CD4-positive, alpha-beta memory T cell (primary cell): ENCODE measurements at regions not wholly inside any gene's neighbourhood (a gene's known extent, or its start where the extent isn't known, plus 50 kb on each side); places are given as distances from the start of the nearest gene placed in this dataset.
A peak's percentile ranks its signal among the peaks of the same experiment; 100 is the strongest.

Experiments
- CTCF ChIA-PET: fragments of 350-600 bp; sonication (Branson Sonifier 250); formaldehyde crosslinking; loops from one replicate; lab custom pipeline; 2021; ENCODE audit warnings: inconsistent platforms; ENCODE audit not compliant: partially characterized antibody; lab: Charles Lee
- POLR2A ChIA-PET: fragments of 350-600 bp; sonication (Branson Sonifier 250); formaldehyde crosslinking; loops from one replicate; lab custom pipeline; 2021; ENCODE audit not compliant: partially characterized antibody; lab: Charles Lee
- DNase-seq, 5 donors: peaks; one replicate each; pipeline versions ENCODE4 v3.0.0 to v3.0.0-alpha.2; 2020 to 2022; ENCODE audit warnings: mixed read lengths in 1 of 5
- H3K27ac ChIP-seq: one replicate; pipeline ENCODE4 v1.7.0; 2013; ENCODE audit warnings: low read depth, low read length
- H3K27me3 ChIP-seq: 2 replicates; pipeline ENCODE4 v1.7.0; 2013; ENCODE audit warnings: mild to moderate bottlenecking, low read length, moderate library complexity; ENCODE audit not compliant: insufficient read depth
- H3K36me3 ChIP-seq: 2 replicates; pipeline ENCODE4 v1.7.0; 2013; ENCODE audit warnings: mild to moderate bottlenecking, low read length, moderate library complexity; ENCODE audit not compliant: insufficient read depth
- H3K4me1 ChIP-seq: 2 replicates; pipeline ENCODE4 v1.7.0; 2013; ENCODE audit warnings: mild to moderate bottlenecking, low read length, moderate library complexity; ENCODE audit not compliant: insufficient read depth
- H3K4me3 ChIP-seq, 2 donors: one replicate each; pipeline ENCODE4 v1.7.0; 2013; ENCODE audit warnings: low read length in 2 of 2, mild to moderate bottlenecking in 1 of 2
- H3K9me3 ChIP-seq, 2 donors: one replicate each; pipeline ENCODE4 v1.7.0; 2013; ENCODE audit warnings: low read length in 2 of 2, control low read depth in 1 of 2; ENCODE audit not compliant: control insufficient read depth in 1 of 2
- H3K27ac Mint-ChIP-seq, 7 donors: one replicate each; pipeline ENCODE4 v1.8.0; 2020 to 2021; ENCODE audit warnings: mixed read lengths in 7 of 7, mild to moderate bottlenecking in 6 of 7, inconsistent platforms in 3 of 7, moderate library complexity in 3 of 7
- H3K27me3 Mint-ChIP-seq, 2 donors: one replicate each; pipeline ENCODE4 v1.8.0; 2020 to 2021; ENCODE audit warnings: mixed read lengths in 2 of 2
- H3K36me3 Mint-ChIP-seq, 2 donors: one replicate each; pipeline ENCODE4 v1.8.0; 2020 to 2021; ENCODE audit warnings: mixed read lengths in 2 of 2, inconsistent platforms in 1 of 2, mild to moderate bottlenecking in 1 of 2
- H3K4me1 Mint-ChIP-seq, 4 donors: one replicate each; pipeline ENCODE4 v1.8.0; 2020 to 2021; ENCODE audit warnings: mixed read lengths in 4 of 4, mild to moderate bottlenecking in 1 of 4
- H3K4me3 Mint-ChIP-seq, 8 donors: one replicate each; pipeline ENCODE4 v1.8.0; 2020 to 2021; ENCODE audit warnings: mixed read lengths in 8 of 8, mild to moderate bottlenecking in 7 of 8, moderate library complexity in 6 of 8, inconsistent platforms in 3 of 8
- H3K9me3 Mint-ChIP-seq, 8 donors: one replicate each; pipeline ENCODE4 v1.8.0; 2020 to 2021; ENCODE audit warnings: mixed read lengths in 8 of 8, mild to moderate bottlenecking in 5 of 8, inconsistent platforms in 3 of 8, moderate library complexity in 1 of 8
- intact Hi-C: fragments of 100-400 bp; cut with micrococcal nuclease; formaldehyde crosslinking; loops from one replicate; pipeline ENCODE4 v1.15.1; 2023

GRCh38 chr2:190802626-190803209, 77.9 kb upstream of the GLS start:
- Histone ChIP-seq H3K27me3 (no peaks in the 10 kb centered on the region), H3K27ac (no peak overlapping the region), H3K36me3 (no peaks in the 10 kb centered on the region), H3K9me3 (no peaks in the 10 kb centered on the region), H3K4me3 (no peak overlapping the region), H3K4me1 (no peaks in the 10 kb centered on the region)
- ChIA-PET CTCF (interaction anchor here (1.0 kb wide), 1 partner anchor 714 kb away, joined by 4 read pairs; no protein-coding TSS in a partner anchor), POLR2A (no interaction called here)
- no peak for DNase-seq
- no peaks in the 10 kb centered on the region for H3K9me3 Mint-ChIP-seq
- H3K36me3 Mint-ChIP-seq, result no peaks in the 10 kb centered on the region
- intact Hi-C loops, result loop anchor here (10.0 kb wide), 1 partner anchor 778 kb away; no protein-coding TSS in a partner anchor
- no peaks in the 10 kb centered on the region for H3K27me3 Mint-ChIP-seq
- H3K4me1 Mint-ChIP-seq, result no peaks in the 10 kb centered on the region
- H3K27ac Mint-ChIP-seq, result no peak overlapping the region
- H3K4me3 Mint-ChIP-seq, result no peak overlapping the region

DNA sequence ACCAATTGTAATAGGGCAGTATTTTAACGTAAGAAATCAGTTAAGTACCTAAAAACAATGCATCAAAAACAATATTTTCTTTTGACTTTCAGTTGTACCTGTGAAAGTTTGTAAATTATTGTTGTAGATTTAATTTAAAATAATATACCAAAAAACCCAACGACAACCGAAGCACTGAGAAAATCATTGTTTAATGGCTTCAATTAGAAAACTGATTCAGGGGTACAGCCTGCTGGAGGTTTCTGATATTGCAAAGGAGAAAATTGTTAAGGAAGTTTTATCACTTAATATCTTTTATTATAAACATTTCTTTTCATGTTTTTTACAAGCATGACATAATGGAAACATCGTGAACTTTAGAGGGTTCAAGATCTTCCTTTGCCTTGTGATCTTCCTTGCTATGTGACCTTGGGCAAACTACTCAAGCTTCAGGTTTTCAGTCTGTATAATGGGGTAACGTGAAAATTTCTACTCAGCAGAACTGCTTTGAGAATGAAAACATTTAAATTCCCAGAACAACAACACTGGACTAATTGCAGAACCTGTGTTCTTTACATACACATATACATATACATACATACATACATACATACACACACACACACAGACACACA, 76.3 kb upstream of the GLS start:
- no peaks in the 10 kb centered on the region for H3K4me1 Mint-ChIP-seq
- peak in 3 of 5 donors; percentile 4 to 23 (median 17) for DNase-seq
- no peaks in the 10 kb centered on the region for H3K9me3 Mint-ChIP-seq

DNA sequence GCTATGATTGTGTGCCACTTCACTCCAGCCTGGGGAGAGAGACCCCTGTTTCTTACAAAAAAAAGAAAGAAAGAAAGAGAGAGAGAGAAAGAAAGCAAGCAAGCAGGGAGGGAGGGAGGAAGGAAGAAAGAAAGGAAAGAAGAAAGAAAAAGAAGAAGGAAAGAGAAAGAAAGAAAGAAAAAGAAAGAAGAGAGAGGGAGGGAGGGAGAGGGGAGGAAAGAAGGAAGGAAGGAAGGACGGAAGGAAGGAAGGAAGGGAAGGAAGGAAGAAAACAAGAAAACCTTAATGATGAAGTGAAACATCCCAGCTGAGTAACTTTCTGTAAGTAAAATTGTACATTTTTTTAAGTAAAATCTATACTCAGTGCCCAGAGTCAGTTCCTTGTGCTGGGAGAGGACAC, 75.5 kb upstream of the GLS start:
- Histone ChIP-seq H3K27ac (no peak overlapping the region), H3K4me1 (no peaks in the 10 kb centered on the region), H3K36me3 (no peaks in the 10 kb centered on the region), H3K9me3 (no peaks in the 10 kb centered on the region), H3K4me3 (no peak overlapping the region), H3K27me3 (no peaks in the 10 kb centered on the region)
- intact Hi-C loops, result loop anchor here (2.0 to 10.0 kb wide), 2 partner anchors 716 to 780 kb away; no protein-coding TSS in a partner anchor
- CTCF ChIA-PET, result interaction anchor here (0.7 to 1.1 kb wide), 2 partner anchors 10 to 27 kb away, joined by 3 read pairs; no protein-coding TSS in a partner anchor
- no peak for DNase-seq
- POLR2A ChIA-PET, result no interaction called here
- Mint-ChIP-seq H3K36me3 (no peaks in the 10 kb centered on the region), H3K27me3 (no peaks in the 10 kb centered on the region), H3K4me3 (no peak overlapping the region), H3K9me3 (no peaks in the 10 kb centered on the region), H3K27ac (no peak overlapping the region), H3K4me1 (no peaks in the 10 kb centered on the region)

More for the DNA sequence above, 76.3 kb upstream of the GLS start:
- Histone ChIP-seq H3K27ac (no peak overlapping the region), H3K27me3 (no peaks in the 10 kb centered on the region), H3K36me3 (no peaks in the 10 kb centered on the region), H3K4me3 (no peak overlapping the region), H3K4me1 (no peaks in the 10 kb centered on the region), H3K9me3 (no peaks in the 10 kb centered on the region)
- Mint-ChIP-seq H3K4me3 (no peak overlapping the region), H3K27ac (no peak overlapping the region), H3K36me3 (no peaks in the 10 kb centered on the region), H3K27me3 (no peaks in the 10 kb centered on the region)
- intact Hi-C loops, result loop anchor here (1.0 to 10.0 kb wide), 3 partner anchors 169 to 779 kb away; no protein-coding TSS in a partner anchor
- POLR2A ChIA-PET, result no interaction called here
- CTCF ChIA-PET, result interaction anchor here (1.1 kb wide), 1 partner anchor 26 kb away, joined by 3 read pairs; no protein-coding TSS in a partner anchor

DNA sequence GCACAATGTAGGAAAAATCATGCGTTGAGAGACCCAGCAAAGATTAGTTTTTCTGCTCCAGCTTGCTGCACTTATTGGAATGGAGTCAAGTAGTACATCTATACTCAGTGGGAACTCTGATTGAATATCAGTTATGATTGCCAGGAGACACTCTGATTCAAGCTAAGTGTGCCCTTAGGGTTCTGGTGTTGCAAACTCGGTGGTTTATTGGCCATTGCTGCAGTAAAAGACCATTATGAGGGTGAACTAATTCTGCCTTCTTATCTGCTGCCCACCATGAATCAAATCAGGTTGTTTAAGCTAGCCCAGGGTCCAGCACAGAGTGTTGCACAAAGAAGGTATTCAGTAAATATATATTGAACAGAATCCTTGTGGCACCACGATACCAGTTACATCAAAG, 74.8 kb upstream of the GLS start:
- no peak for DNase-seq
- Histone ChIP-seq H3K4me1 (no peaks in the 10 kb centered on the region), H3K27ac (no peak overlapping the region), H3K27me3 (no peaks in the 10 kb centered on the region), H3K9me3 (no peaks in the 10 kb centered on the region), H3K4me3 (no peak overlapping the region), H3K36me3 (no peaks in the 10 kb centered on the region)
- intact Hi-C loops, result loop anchor here (2.0 to 10.0 kb wide), 2 partner anchors 717 to 781 kb away; no protein-coding TSS in a partner anchor
- ChIA-PET CTCF (no interaction called here), POLR2A (no interaction called here)
- H3K27me3 Mint-ChIP-seq, result no peaks in the 10 kb centered on the region
- no peaks in the 10 kb centered on the region for H3K36me3 Mint-ChIP-seq
- H3K4me1 Mint-ChIP-seq, result no peaks in the 10 kb centered on the region
- H3K9me3 Mint-ChIP-seq, result no peaks in the 10 kb centered on the region
- H3K4me3 Mint-ChIP-seq, result no peak overlapping the region
- H3K27ac Mint-ChIP-seq, result no peak overlapping the region

DNA sequence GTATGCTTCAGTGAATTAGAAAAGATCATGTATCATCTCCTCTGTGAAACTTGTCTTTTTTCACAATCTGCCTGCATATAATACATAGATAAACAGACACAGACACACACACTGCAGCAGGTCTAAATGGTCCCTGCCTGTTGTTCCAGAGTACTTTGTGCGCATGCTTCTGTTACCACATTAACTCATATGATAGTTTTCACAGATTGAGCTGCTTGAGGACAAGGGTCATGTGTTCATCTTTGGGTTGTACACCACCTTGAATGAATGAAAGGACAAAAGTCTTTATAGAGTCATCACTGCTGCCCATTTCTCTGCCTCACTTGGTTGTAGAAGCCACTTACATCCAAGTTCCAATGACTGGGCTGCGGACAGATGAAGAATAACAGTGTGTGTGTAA, 72.7 kb upstream of the GLS start:
- H3K4me3 ChIP-seq, result no peak overlapping the region
- no peaks in the 10 kb centered on the region for H3K4me1 ChIP-seq
- Mint-ChIP-seq H3K4me3 (no peak overlapping the region), H3K4me1 (no peaks in the 10 kb centered on the region), H3K36me3 (no peaks in the 10 kb centered on the region), H3K9me3 (no peaks in the 10 kb centered on the region), H3K27ac (no peak overlapping the region), H3K27me3 (no peaks in the 10 kb centered on the region)
- H3K36me3 ChIP-seq, result no peaks in the 10 kb centered on the region
- H3K27me3 ChIP-seq, result no peaks in the 10 kb centered on the region
- no peak overlapping the region for H3K27ac ChIP-seq
- intact Hi-C loops, result loop anchor here (10.0 kb wide), 1 partner anchor 783 kb away; no protein-coding TSS in a partner anchor
- POLR2A ChIA-PET, result no interaction called here
- no peaks in the 10 kb centered on the region for H3K9me3 ChIP-seq
- no peak for DNase-seq
- CTCF ChIA-PET, result interaction anchor here (1.2 kb wide), 1 partner anchor 11 kb away, joined by 3 read pairs; no protein-coding TSS in a partner anchor

- no peaks in the 10 kb centered on the region for H3K9me3 ChIP-seq
Measured at GRCh38 chr2:190809139-190809764, 71.4 kb upstream of the GLS start.

DNA sequence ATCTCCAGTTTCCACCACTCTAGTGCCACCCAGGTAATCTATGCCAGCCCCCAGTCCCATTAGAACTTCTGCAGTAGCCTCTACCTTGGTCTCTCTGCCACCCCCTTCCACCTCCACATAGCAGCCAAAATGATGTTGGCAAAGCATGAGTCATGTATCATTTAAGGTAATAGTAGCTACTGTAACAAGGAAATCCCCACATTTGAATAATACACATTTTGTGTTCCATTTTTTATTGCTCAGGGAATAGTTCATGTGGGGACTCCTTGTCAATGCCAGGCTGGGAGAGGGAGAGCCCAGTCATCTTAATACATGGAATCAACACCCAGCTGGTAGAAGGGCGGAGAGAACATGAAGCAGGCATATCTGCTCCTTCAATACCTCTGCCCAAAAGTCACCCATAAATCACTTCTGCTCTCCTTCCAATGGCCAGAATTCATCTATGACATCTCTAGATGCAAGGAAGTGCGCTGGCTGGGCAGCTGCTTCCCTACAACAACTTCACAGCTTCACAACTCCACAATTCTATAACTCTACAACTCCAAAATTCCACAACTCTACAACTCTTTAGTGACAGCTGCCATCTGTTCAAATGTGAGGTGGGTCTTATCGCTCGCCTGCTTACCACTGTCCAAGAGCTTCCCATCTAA, 70.6 kb upstream of the GLS start:
- H3K27ac Mint-ChIP-seq, result no peak overlapping the region
- ChIA-PET POLR2A (no interaction called here), CTCF (no interaction called here)
- intact Hi-C loops, result loop anchor here (10.0 kb wide), 1 partner anchor 785 kb away; no protein-coding TSS in a partner anchor
- no peak overlapping the region for H3K27ac ChIP-seq
- H3K4me3 ChIP-seq, result no peak overlapping the region
- no peaks in the 10 kb centered on the region for H3K9me3 ChIP-seq
- H3K27me3 Mint-ChIP-seq, result peaks cover 0 to 3% of the 10 kb centered on the region in 2 donors
- H3K9me3 Mint-ChIP-seq, result no peaks in the 10 kb centered on the region
- no peaks in the 10 kb centered on the region for H3K36me3 Mint-ChIP-seq
- no peaks in the 10 kb centered on the region for H3K4me1 ChIP-seq
- DNase-seq, result no peak
- H3K27me3 ChIP-seq, result no peaks in the 10 kb centered on the region
- H3K4me1 Mint-ChIP-seq, result no peaks in the 10 kb centered on the region
- no peaks in the 10 kb centered on the region for H3K36me3 ChIP-seq
- no peak overlapping the region for H3K4me3 Mint-ChIP-seq

More at GRCh38 chr2:190809139-190809764, 71.4 kb upstream of the GLS start:
- Mint-ChIP-seq H3K27ac (no peak overlapping the region), H3K9me3 (no peaks in the 10 kb centered on the region), H3K4me1 (no peaks in the 10 kb centered on the region), H3K27me3 (peaks cover 0 to under 1% of the 10 kb centered on the region in 2 donors), H3K4me3 (peak overlapping the region in 1 of 8 donors; percentile 28), H3K36me3 (no peaks in the 10 kb centered on the region)
- Histone ChIP-seq H3K4me3 (no peak overlapping the region), H3K27me3 (no peaks in the 10 kb centered on the region), H3K4me1 (no peaks in the 10 kb centered on the region), H3K27ac (no peak overlapping the region), H3K36me3 (no peaks in the 10 kb centered on the region)
- CTCF ChIA-PET, result no interaction called here
- intact Hi-C loops, result loop anchor here (10.0 kb wide), 1 partner anchor 784 kb away; no protein-coding TSS in a partner anchor
- DNase-seq, result no peak
- POLR2A ChIA-PET, result no interaction called here
